Colonic mucosa (tissue), 4 donors: ENCODE measurements at regions not wholly inside any gene's neighbourhood (a gene's known extent, or its start where the extent isn't known, plus 50 kb on each side); places are given as distances from the start of the nearest gene placed in this dataset.

Source experiments
- DNase-seq: peaks from one replicate; pipeline ENCODE4 v3.0.0-alpha.2; 2020
- H3K27ac ChIP-seq: fragments of 200-600 bp; one replicate; pipeline ENCODE4 v1.8.0; 2021
- H3K27me3 ChIP-seq: fragments of 200-600 bp; one replicate; pipeline ENCODE4 v1.8.0; 2021
- H3K36me3 ChIP-seq: fragments of 200-600 bp; one replicate; pipeline ENCODE4 v1.8.0; 2021
- H3K4me1 ChIP-seq: fragments of 200-600 bp; one replicate; pipeline ENCODE4 v1.8.0; 2021; ENCODE audit warnings: mild to moderate bottlenecking
- H3K4me3 ChIP-seq: fragments of 200-600 bp; one replicate; pipeline ENCODE4 v1.8.0; 2021
- H3K9ac ChIP-seq, 2 donors: one replicate each; pipeline ENCODE4 v1.7.0; 2013; ENCODE audit warnings: control low read depth in 2 of 2, low read depth in 2 of 2, low read length in 2 of 2
- H3K9me3 ChIP-seq: fragments of 200-600 bp; one replicate; pipeline ENCODE4 v1.8.0; 2021
- CTCF ChIP-seq: fragments of 200-600 bp; IDR thresholded peaks from one replicate; pipeline ENCODE4 v1.8.0; 2022; ENCODE audit warnings: antibody characterized with exemption, mild to moderate bottlenecking
- intact Hi-C: fragments of 100-400 bp; cut with DNase I; formaldehyde crosslinking; loops from one replicate; pipeline ENCODE4 v1.14.1; 2022
- donor health status: healthy.
- donor health status: DM: no; HTN: no; CAD: no.
- donor health status: DM: no; HTN: no; CAD: no.

GRCh38 chr6:164532198-164533044, 777.0 kb downstream of the C6orf118 start:
- Histone ChIP-seq H3K4me1 (no peaks in the 10 kb centered on the region), H3K9me3 (no peaks in the 10 kb centered on the region), H3K27me3 (no peaks in the 10 kb centered on the region), H3K9ac (no peak overlapping the region), H3K4me3 (no peak overlapping the region), H3K36me3 (no peaks in the 10 kb centered on the region), H3K27ac (no peak overlapping the region)
- DNase-seq, result no peak
- intact Hi-C loops, result no loop called here
- TF ChIP-seq CTCF, result no peak

- DNase-seq, result no peak
- no peaks in the 10 kb centered on the region for H3K27me3 ChIP-seq
- intact Hi-C loops, result no loop called here
- H3K9me3 ChIP-seq, result no peaks in the 10 kb centered on the region
- no peak overlapping the region for H3K4me3 ChIP-seq
- no peak for TF ChIP-seq CTCF
- H3K4me1 ChIP-seq, result no peaks in the 10 kb centered on the region
- H3K36me3 ChIP-seq, result no peaks in the 10 kb centered on the region
- no peak overlapping the region for H3K27ac ChIP-seq
- H3K9ac ChIP-seq, result no peak overlapping the region
Observed at GRCh38 chr6:164531736-164532135, 777.7 kb downstream of the C6orf118 start.

GRCh38 chr6:164528539-164528938, 780.9 kb downstream of the C6orf118 start:
- intact Hi-C loops, result no loop called here
- H3K27ac ChIP-seq, result no peak overlapping the region

GRCh38 chr6:164523087-164523654, 786.2 kb downstream of the C6orf118 start:
- DNase-seq, result no peak
- Histone ChIP-seq H3K9ac (no peak overlapping the region), H3K27ac (no peak overlapping the region), H3K27me3 (no peaks in the 10 kb centered on the region), H3K4me3 (no peak overlapping the region), H3K9me3 (no peaks in the 10 kb centered on the region), H3K4me1 (no peaks in the 10 kb centered on the region), H3K36me3 (no peaks in the 10 kb centered on the region)
- intact Hi-C loops, result no loop called here
- no peak for TF ChIP-seq CTCF

More at GRCh38 chr6:164528539-164528938, 780.9 kb downstream of the C6orf118 start:
- no peak overlapping the region for H3K9ac ChIP-seq
- H3K27me3 ChIP-seq, result no peaks in the 10 kb centered on the region
- H3K4me1 ChIP-seq, result no peaks in the 10 kb centered on the region
- no peak for TF ChIP-seq CTCF
- DNase-seq, result no peak
- no peaks in the 10 kb centered on the region for H3K9me3 ChIP-seq
- no peaks in the 10 kb centered on the region for H3K36me3 ChIP-seq
- H3K4me3 ChIP-seq, result no peak overlapping the region

- H3K9ac ChIP-seq, result no peak overlapping the region
- no peak overlapping the region for H3K4me3 ChIP-seq
- H3K36me3 ChIP-seq, result no peaks in the 10 kb centered on the region
- H3K27me3 ChIP-seq, result no peaks in the 10 kb centered on the region
- no peaks in the 10 kb centered on the region for H3K9me3 ChIP-seq
- no peak overlapping the region for H3K27ac ChIP-seq
- no peaks in the 10 kb centered on the region for H3K4me1 ChIP-seq
- no peak for TF ChIP-seq CTCF
- intact Hi-C loops, result no loop called here
- DNase-seq, result no peak
Observed at GRCh38 chr6:164520916-164521315, 788.5 kb downstream of the C6orf118 start.
